Osteoblast (primary cell): ENCODE measurements at regions not wholly inside any gene's neighbourhood (a gene's known extent, or its start where the extent isn't known, plus 50 kb on each side); places are given as distances from the start of the nearest gene placed in this dataset.

Source experiments
- DNase-seq: peaks from one replicate; pipeline ENCODE4 v3.0.0; 2011; ENCODE audit warnings: low spot score, mixed read lengths; ENCODE audit not compliant: insufficient read length; ENCODE audit errors: missing footprints
- H2AFZ ChIP-seq: 2 replicates; pipeline ENCODE4 v1.6.0; 2011; ENCODE audit warnings: mild to moderate bottlenecking, low read length
- H3K27ac ChIP-seq: 2 replicates; pipeline ENCODE4 v1.5.1; 2011; ENCODE audit warnings: mild to moderate bottlenecking, low read depth, low read length, moderate library complexity
- H3K27me3 ChIP-seq: 2 replicates; pipeline ENCODE4 v1.6.0; 2012; ENCODE audit warnings: mild to moderate bottlenecking, control low read depth, inconsistent platforms, low read length, moderate library complexity; ENCODE audit not compliant: insufficient read depth
- H3K36me3 ChIP-seq: 2 replicates; pipeline ENCODE4 v1.5.1; 2011; ENCODE audit warnings: mild to moderate bottlenecking, low read length, control low read depth, moderate library complexity; ENCODE audit not compliant: insufficient read depth
- H3K4me1 ChIP-seq: 2 replicates; pipeline ENCODE4 v1.5.1; 2011; ENCODE audit warnings: mild to moderate bottlenecking, low read length, control low read depth, moderate library complexity; ENCODE audit not compliant: insufficient read depth
- H3K4me2 ChIP-seq: 2 replicates; pipeline ENCODE4 v1.6.0; 2011; ENCODE audit warnings: mild to moderate bottlenecking, low read length; ENCODE audit not compliant: insufficient read depth
- H3K4me3 ChIP-seq: fragments of 200-600 bp; sonication (generic); 3 replicates; pipeline ENCODE4 v1.5.1; 2012; ENCODE audit warnings: mild to moderate bottlenecking, low read length, inconsistent platforms; ENCODE audit not compliant: insufficient read depth
- H3K79me2 ChIP-seq: 2 replicates; pipeline ENCODE4 v1.6.0; 2012; ENCODE audit warnings: mild to moderate bottlenecking, low read length, control low read depth, inconsistent platforms; ENCODE audit not compliant: insufficient read depth
- H3K9me3 ChIP-seq: 2 replicates; pipeline ENCODE4 v1.5.1; 2011; ENCODE audit warnings: low read depth, low read length, control low read depth
- H4K20me1 ChIP-seq: 2 replicates; pipeline ENCODE4 v1.6.0; 2012; ENCODE audit warnings: mild to moderate bottlenecking, low read length, control low read depth; ENCODE audit not compliant: insufficient read depth
- CTCF ChIP-seq: IDR thresholded peaks from 2 replicates; pipeline ENCODE4 v1.5.1; 2011; ENCODE audit warnings: mild to moderate bottlenecking, low read depth, low read length, moderate library complexity; ENCODE audit errors: extremely low read depth

- no peak overlapping the region for H2AFZ ChIP-seq
- DNase-seq, result no peak
These were observed 69.8 kb upstream of the MED13L start for GRCh38 chr12:116347265-116347664.

DNA sequence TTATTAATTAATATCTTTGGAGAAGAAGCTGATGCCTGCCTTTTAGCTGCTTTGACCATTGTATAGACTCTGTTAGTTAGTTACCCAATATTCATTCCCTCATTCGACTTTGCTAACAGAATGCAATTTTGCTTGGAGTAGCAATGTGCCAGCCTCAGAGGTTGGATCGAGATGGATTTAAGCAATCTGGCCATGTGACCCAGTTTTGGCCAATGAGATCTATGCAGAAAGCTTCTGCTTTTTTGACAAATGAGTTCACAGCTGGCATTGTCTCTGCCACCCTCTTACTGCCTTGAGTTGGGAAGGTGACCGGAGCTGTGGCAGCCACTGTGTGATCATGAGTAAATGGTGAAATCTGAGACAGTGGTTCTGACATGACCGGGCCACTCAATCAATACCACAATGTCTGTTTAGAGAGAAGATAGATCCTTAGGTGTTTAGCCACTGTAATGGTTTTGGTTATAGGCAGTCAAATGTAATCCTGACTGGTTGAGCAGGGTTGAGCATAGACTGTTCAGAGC is 74.9 kb upstream of the MED13L start:
- Histone ChIP-seq H3K9me3 (peaks cover 2% of the 10 kb centered on the region), H4K20me1 (no peaks in the 10 kb centered on the region), H3K4me1 (peaks cover under 1% of the 10 kb centered on the region), H3K36me3 (no peaks in the 10 kb centered on the region), H3K27ac (no peak overlapping the region), H2AFZ (no peak overlapping the region), H3K4me3 (no peak overlapping the region), H3K27me3 (no peaks in the 10 kb centered on the region), H3K79me2 (no peaks in the 10 kb centered on the region), H3K4me2 (no peak overlapping the region)
- DNase-seq, result no peak
- no peak for TF ChIP-seq CTCF

More at GRCh38 chr12:116347265-116347664, 69.8 kb upstream of the MED13L start:
- Histone ChIP-seq H3K4me3 (no peak overlapping the region), H3K27ac (no peak overlapping the region), H3K9me3 (no peaks in the 10 kb centered on the region), H4K20me1 (no peaks in the 10 kb centered on the region), H3K27me3 (no peaks in the 10 kb centered on the region), H3K36me3 (no peaks in the 10 kb centered on the region), H3K4me2 (no peak overlapping the region), H3K4me1 (peaks cover 14% of the 10 kb centered on the region), H3K79me2 (no peaks in the 10 kb centered on the region)
- no peak for TF ChIP-seq CTCF

- TF ChIP-seq CTCF, result no peak
- Histone ChIP-seq H3K27ac (no peak overlapping the region), H3K36me3 (no peaks in the 10 kb centered on the region), H2AFZ (no peak overlapping the region), H4K20me1 (no peaks in the 10 kb centered on the region), H3K4me1 (peaks cover 7% of the 10 kb centered on the region), H3K27me3 (no peaks in the 10 kb centered on the region), H3K4me2 (no peak overlapping the region), H3K4me3 (no peak overlapping the region), H3K9me3 (peaks cover 2% of the 10 kb centered on the region), H3K79me2 (no peaks in the 10 kb centered on the region)
- no peak for DNase-seq
These were observed 76.5 kb upstream of the MED13L start for GRCh38 chr12:116353958-116354357.

GRCh38 chr12:116354534-116354933 is 77.0 kb upstream of the MED13L start:
- Histone ChIP-seq H3K9me3 (peaks cover 2% of the 10 kb centered on the region), H3K36me3 (no peaks in the 10 kb centered on the region), H3K27me3 (no peaks in the 10 kb centered on the region), H3K4me2 (no peak overlapping the region), H3K79me2 (no peaks in the 10 kb centered on the region), H4K20me1 (no peaks in the 10 kb centered on the region), H3K4me3 (no peak overlapping the region), H3K27ac (no peak overlapping the region), H3K4me1 (peaks cover 12% of the 10 kb centered on the region), H2AFZ (no peak overlapping the region)
- no peak for DNase-seq
- TF ChIP-seq CTCF, result no peak
